HK-2 (cell line): ENCODE measurements at regions not wholly inside any gene's neighbourhood (a gene's known extent, or its start where the extent isn't known, plus 50 kb on each side); places are given as distances from the start of the nearest gene placed in this dataset.
"Not testable (repeated sequence)": the region's sequence is repeated elsewhere in the genome, so short reads cannot be mapped to it uniquely, and the experiment has no call there.

Source experiments
- DNase-seq: peaks from one replicate; pipeline ENCODE4 v3.0.0-alpha.2; 2018; ENCODE audit not compliant: unreplicated experiment

GRCh38 chr7:45807832-45808231 lies 65.0 kb downstream of the CCDC201 start:
- DNase-seq = not testable (repeated sequence)

- not testable (repeated sequence) for DNase-seq
These were observed 70.7 kb downstream of the CCDC201 start for GRCh38 chr7:45802214-45802613.

GRCh38 chr7:45797264-45797663 lies 75.6 kb downstream of the CCDC201 start:
- peak; percentile 4 for DNase-seq

- not testable (repeated sequence) for DNase-seq
These were observed 83.2 kb downstream of the CCDC201 start for GRCh38 chr7:45789641-45790040.

GRCh38 chr7:45785724-45786123 lies 87.2 kb downstream of the CCDC201 start:
- DNase-seq = not testable (repeated sequence)

GRCh38 chr7:45784775-45785174 lies 88.1 kb downstream of the CCDC201 start:
- DNase-seq = not testable (repeated sequence)
